CD14-positive monocyte (primary cell): ENCODE measurements at regions not wholly inside any gene's neighbourhood (a gene's known extent, or its start where the extent isn't known, plus 50 kb on each side); places are given as distances from the start of the nearest gene placed in this dataset.

Experiments used
- DNase-seq, 3 donors: peaks; one replicate each; pipeline ENCODE4 v3.0.0-alpha.2; 2011 to 2022
- H2AFZ ChIP-seq: 2 replicates; pipeline ENCODE4 v1.6.0; 2012; ENCODE audit warnings: mild to moderate bottlenecking, low read depth, low read length, inconsistent platforms; ENCODE audit not compliant: insufficient read depth, poor library complexity, severe bottlenecking
- H3K27ac ChIP-seq, 2 donors: 1 replicate in 1 of 2; 2 replicates in 1 of 2; pipeline ENCODE4 v1.5.1; 2012 to 2013; ENCODE audit warnings: low read length in 2 of 2, control low read depth in 1 of 2, inconsistent platforms in 1 of 2, low read depth in 1 of 2, mild to moderate bottlenecking in 1 of 2
- H3K27me3 ChIP-seq, 2 donors: one replicate each; pipeline versions ENCODE4 v1.6.0 to v1.6.1; 2011 to 2013; ENCODE audit warnings: low read length in 2 of 2; ENCODE audit not compliant: control insufficient read depth in 2 of 2, insufficient read depth in 2 of 2
- H3K36me3 ChIP-seq, 2 donors: replicated peaks in 1 of 2; 1 replicate in 1 of 2; 2 replicates in 1 of 2; pipeline versions ENCODE4 v1.5.1 to v1.6.1; 2012 to 2013; ENCODE audit warnings: low read length in 2 of 2, control low read depth in 1 of 2, inconsistent platforms in 1 of 2, mild to moderate bottlenecking in 1 of 2; ENCODE audit not compliant: insufficient read depth in 2 of 2, control insufficient read depth in 1 of 2
- H3K4me1 ChIP-seq, 2 donors: 1 replicate in 1 of 2; 2 replicates in 1 of 2; pipeline versions ENCODE4 v1.5.1 to v1.6.1; 2012 to 2013; ENCODE audit warnings: low read length in 2 of 2, control low read depth in 1 of 2, inconsistent platforms in 1 of 2, mild to moderate bottlenecking in 1 of 2, moderate library complexity in 1 of 2; ENCODE audit not compliant: insufficient read depth in 2 of 2, control insufficient read depth in 1 of 2
- H3K4me2 ChIP-seq: replicated peaks from 2 replicates; pipeline ENCODE3; 2012; ENCODE audit warnings: low read length, moderate library complexity, mild to moderate bottlenecking; ENCODE audit not compliant: poor library complexity, severe bottlenecking; ENCODE audit errors: extremely low read depth
- H3K4me3 ChIP-seq, 3 experiments: fragments of 200-600 bp in 1 of 3; sonication (generic) in 1 of 3; replicated peaks in 1 of 3; 1 replicate in 2 of 3; 2 replicates in 1 of 3; pipeline ENCODE4 v1.5.1; 2011 to 2013; ENCODE audit warnings: low read length in 3 of 3, mild to moderate bottlenecking in 3 of 3, control low read depth in 2 of 3, low read depth in 2 of 3, inconsistent platforms in 1 of 3, moderate library complexity in 1 of 3
- H3K79me2 ChIP-seq: 2 replicates; pipeline ENCODE4 v1.6.0; 2012; ENCODE audit warnings: mild to moderate bottlenecking, control low read depth, inconsistent platforms, low read length, moderate library complexity; ENCODE audit not compliant: insufficient read depth
- H3K9ac ChIP-seq: 2 replicates; pipeline ENCODE4 v1.6.0; 2017; ENCODE audit warnings: low read length, mild to moderate bottlenecking; ENCODE audit not compliant: insufficient read depth, poor library complexity, severe bottlenecking
- H3K9me3 ChIP-seq, 2 donors: replicated peaks in 1 of 2; 1 replicate in 1 of 2; 2 replicates in 1 of 2; pipeline versions ENCODE4 v1.5.1 to v1.6.1; 2012 to 2013; ENCODE audit warnings: low read length in 2 of 2, control low read depth in 1 of 2; ENCODE audit not compliant: control insufficient read depth in 1 of 2, insufficient read depth in 1 of 2
- H4K20me1 ChIP-seq: 2 replicates; pipeline ENCODE4 v1.6.0; 2012; ENCODE audit warnings: mild to moderate bottlenecking, low read length, control low read depth, moderate library complexity; ENCODE audit not compliant: insufficient read depth
- H3K27ac Mint-ChIP-seq, 7 donors: one replicate each; pipeline ENCODE4 v1.8.0; 2020; ENCODE audit warnings: mild to moderate bottlenecking in 7 of 7, mixed read lengths in 7 of 7, moderate library complexity in 6 of 7, inconsistent platforms in 2 of 7
- H3K27me3 Mint-ChIP-seq, 3 donors: one replicate each; pipeline ENCODE4 v1.8.0; 2021 to 2022; ENCODE audit warnings: low read depth in 3 of 3, mild to moderate bottlenecking in 3 of 3, mixed read lengths in 3 of 3, moderate library complexity in 3 of 3, inconsistent platforms in 1 of 3
- H3K36me3 Mint-ChIP-seq, 2 donors: one replicate each; pipeline ENCODE4 v1.8.0; 2020; ENCODE audit warnings: mixed read lengths in 2 of 2, inconsistent platforms in 1 of 2, mild to moderate bottlenecking in 1 of 2
- H3K4me1 Mint-ChIP-seq: one replicate; pipeline ENCODE4 v1.8.0; 2020; ENCODE audit warnings: mild to moderate bottlenecking, mixed read lengths
- H3K4me3 Mint-ChIP-seq, 2 donors: one replicate each; pipeline ENCODE4 v1.8.0; 2020; ENCODE audit warnings: mild to moderate bottlenecking in 2 of 2, mixed read lengths in 2 of 2, moderate library complexity in 1 of 2
- H3K9me3 Mint-ChIP-seq, 7 donors: one replicate each; pipeline ENCODE4 v1.8.0; 2020 to 2022; ENCODE audit warnings: mixed read lengths in 7 of 7, mild to moderate bottlenecking in 6 of 7, moderate library complexity in 6 of 7, inconsistent platforms in 2 of 7
- WGBS: methylation state at CpG from one replicate; pipeline ENCODE4 v1.1.5; 2013; ENCODE audit warnings: missing lambda C conversion rate; ENCODE audit not compliant: insufficient coverage; 5-methylcytosine and 5-hydroxymethylcytosine counted together
- intact Hi-C, 2 donors: fragments of 100-400 bp; cut with micrococcal nuclease; formaldehyde crosslinking; loops; one replicate each; pipeline versions ENCODE4 v1.15.0 to v1.15.1; 2023
- TF ChIP-seq, protein P1 (sequence below): fragments of 200-600 bp; IDR thresholded peaks from one replicate; pipeline ENCODE4 v1.8.0; 2022; ENCODE audit warnings: antibody characterized with exemption, mild to moderate bottlenecking

GRCh38 chr20:60306551-60306950, 348.3 kb downstream of the CDH26 start:
- Histone ChIP-seq H3K27me3 (no peaks in the 10 kb centered on the region), H3K36me3 (no peaks in the 10 kb centered on the region), H3K9ac (no peak overlapping the region), H3K4me3 (no peak overlapping the region), H2AFZ (no peak overlapping the region), H3K9me3 (no peaks in the 10 kb centered on the region), H3K4me2 (no peak overlapping the region), H3K79me2 (no peaks in the 10 kb centered on the region), H4K20me1 (no peaks in the 10 kb centered on the region), H3K4me1 (no peaks in the 10 kb centered on the region), H3K27ac (no peak overlapping the region)
- intact Hi-C loops: no loop called here
- 96% methylated on average over 3 of the region's 7 CpGs for WGBS
- no peaks in the 10 kb centered on the region for H3K9me3 Mint-ChIP-seq
- DNase-seq: no peak
- H3K36me3 Mint-ChIP-seq: no peaks in the 10 kb centered on the region
- peaks cover 0 to 3% (median 2%) of the 10 kb centered on the region in 3 donors for H3K27me3 Mint-ChIP-seq
- H3K4me3 Mint-ChIP-seq: no peak overlapping the region
- TF ChIP-seq, protein P1, sequence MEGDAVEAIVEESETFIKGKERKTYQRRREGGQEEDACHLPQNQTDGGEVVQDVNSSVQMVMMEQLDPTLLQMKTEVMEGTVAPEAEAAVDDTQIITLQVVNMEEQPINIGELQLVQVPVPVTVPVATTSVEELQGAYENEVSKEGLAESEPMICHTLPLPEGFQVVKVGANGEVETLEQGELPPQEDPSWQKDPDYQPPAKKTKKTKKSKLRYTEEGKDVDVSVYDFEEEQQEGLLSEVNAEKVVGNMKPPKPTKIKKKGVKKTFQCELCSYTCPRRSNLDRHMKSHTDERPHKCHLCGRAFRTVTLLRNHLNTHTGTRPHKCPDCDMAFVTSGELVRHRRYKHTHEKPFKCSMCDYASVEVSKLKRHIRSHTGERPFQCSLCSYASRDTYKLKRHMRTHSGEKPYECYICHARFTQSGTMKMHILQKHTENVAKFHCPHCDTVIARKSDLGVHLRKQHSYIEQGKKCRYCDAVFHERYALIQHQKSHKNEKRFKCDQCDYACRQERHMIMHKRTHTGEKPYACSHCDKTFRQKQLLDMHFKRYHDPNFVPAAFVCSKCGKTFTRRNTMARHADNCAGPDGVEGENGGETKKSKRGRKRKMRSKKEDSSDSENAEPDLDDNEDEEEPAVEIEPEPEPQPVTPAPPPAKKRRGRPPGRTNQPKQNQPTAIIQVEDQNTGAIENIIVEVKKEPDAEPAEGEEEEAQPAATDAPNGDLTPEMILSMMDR: no peak
- H3K4me1 Mint-ChIP-seq: no peaks in the 10 kb centered on the region
- H3K27ac Mint-ChIP-seq: no peak overlapping the region

GRCh38 chr20:60310560-60311349, 352.5 kb downstream of the CDH26 start:
- Histone ChIP-seq H3K9ac (no peak overlapping the region), H3K27ac (no peak overlapping the region), H2AFZ (no peak overlapping the region), H3K27me3 (no peaks in the 10 kb centered on the region), H3K4me3 (no peak overlapping the region), H3K79me2 (no peaks in the 10 kb centered on the region), H3K36me3 (no peaks in the 10 kb centered on the region), H3K9me3 (no peaks in the 10 kb centered on the region), H4K20me1 (no peaks in the 10 kb centered on the region), H3K4me2 (no peak overlapping the region), H3K4me1 (no peaks in the 10 kb centered on the region)
- intact Hi-C loops: no loop called here
- 96% methylated on average over 11 of the region's 13 CpGs for WGBS
- H3K27ac Mint-ChIP-seq: peak overlapping the region in 1 of 7 donors; percentile 44
- H3K4me1 Mint-ChIP-seq: no peaks in the 10 kb centered on the region
- TF ChIP-seq, protein P1: no peak
- H3K9me3 Mint-ChIP-seq: peaks cover 0 to 4% (median 2%) of the 10 kb centered on the region in 7 donors
- peaks cover 2 to 5% (median 4%) of the 10 kb centered on the region in 3 donors for H3K27me3 Mint-ChIP-seq
- no peak for DNase-seq
- no peak overlapping the region for H3K4me3 Mint-ChIP-seq
- H3K36me3 Mint-ChIP-seq: no peaks in the 10 kb centered on the region
